Kidney (tissue), 13 donors: ENCODE measurements at regions not wholly inside any gene's neighbourhood (a gene's known extent, or its start where the extent isn't known, plus 50 kb on each side); places are given as distances from the start of the nearest gene placed in this dataset.

Experiments
- DNase-seq, 5 donors: peaks; one replicate each; pipeline ENCODE4 v3.0.0-alpha.2; 2013 to 2020
- FAIRE-seq: peaks from 2 replicates; lab custom pipeline; 2012; peaks lifted over from hg19 to GRCh38; lab: Jason Lieb, UNC
- H3K27ac ChIP-seq, 2 donors: one replicate each; pipeline ENCODE4 v1.7.0; 2013; ENCODE audit warnings: low read depth in 2 of 2, low read length in 2 of 2, inconsistent platforms in 1 of 2
- H3K27me3 ChIP-seq: one replicate; pipeline ENCODE4 v1.7.1; 2013; ENCODE audit warnings: low read length, inconsistent platforms; ENCODE audit not compliant: control insufficient read depth, insufficient read depth
- H3K36me3 ChIP-seq, 3 donors: one replicate each; pipeline versions ENCODE4 v1.7.0 to v1.7.1; 2013; ENCODE audit warnings: low read length in 3 of 3, control low read depth in 1 of 3, inconsistent platforms in 1 of 3; ENCODE audit not compliant: insufficient read depth in 3 of 3, control insufficient read depth in 2 of 3
- H3K4me1 ChIP-seq, 3 donors: one replicate each; pipeline versions ENCODE4 v1.7.0 to v1.7.1; 2013; ENCODE audit warnings: low read length in 3 of 3, inconsistent platforms in 1 of 3, low read depth in 1 of 3; ENCODE audit not compliant: control insufficient read depth in 2 of 3, insufficient read depth in 2 of 3
- H3K4me3 ChIP-seq, 3 donors: one replicate each; pipeline versions ENCODE4 v1.7.0 to v1.8.1; 2013; ENCODE audit warnings: low read length in 3 of 3, control low read depth in 1 of 3, inconsistent platforms in 1 of 3
- H3K9ac ChIP-seq, 3 donors: one replicate each; pipeline versions ENCODE4 v1.7.0 to v1.7.1; 2013; ENCODE audit warnings: low read length in 3 of 3, control low read depth in 1 of 3, inconsistent platforms in 1 of 3
- H3K9me3 ChIP-seq, 3 donors: one replicate each; pipeline versions ENCODE4 v1.7.0 to v1.7.1; 2013; ENCODE audit warnings: low read length in 3 of 3, control low read depth in 1 of 3, inconsistent platforms in 1 of 3; ENCODE audit not compliant: control insufficient read depth in 2 of 3, insufficient read depth in 1 of 3
- intact Hi-C: fragments of 100-400 bp; cut with DNase I; formaldehyde crosslinking; loops from one replicate; pipeline ENCODE4 v1.11.1; 2022
- TF ChIP-seq, protein P1 (sequence below): IDR thresholded peaks from 3 replicates; pipeline ENCODE4 v1.5.1; 2012; ENCODE audit warnings: mild to moderate bottlenecking, moderate library complexity, borderline replicate concordance; ENCODE audit not compliant: insufficient read depth; ENCODE audit errors: extremely low read depth
- donor health status: control.
- donor health status: control.
- donor health status: control.
- donor health status: control.
- donor health status: control.
- donor health status: DM: yes; HTN: yes; CAD: no.
- donor health status: Normal renal cell carcinoma (clear cell type).

DNA sequence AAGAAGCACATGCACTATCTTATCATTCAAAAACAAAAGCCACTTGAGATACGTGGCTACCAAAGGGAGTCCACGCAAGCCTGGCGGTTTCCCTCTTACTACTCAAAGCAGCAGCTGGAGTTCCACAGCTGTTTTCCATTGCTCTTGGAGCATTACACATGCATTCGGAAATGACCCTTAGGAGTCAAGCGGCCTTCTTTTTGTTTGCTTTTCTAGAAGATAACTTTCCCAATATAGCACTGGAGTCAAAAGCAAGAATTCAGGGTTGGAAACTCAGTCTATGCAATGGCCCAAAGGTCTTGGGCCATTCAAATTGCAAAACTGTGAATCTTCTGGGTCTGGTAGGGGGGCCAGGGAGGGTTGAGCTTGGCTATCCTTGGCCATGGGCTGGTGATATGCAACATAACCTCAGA is 97.8 kb upstream of the MAF start:
- Histone ChIP-seq H3K4me1 (no peaks in the 10 kb centered on the region), H3K27me3 (no peaks in the 10 kb centered on the region), H3K27ac (no peak overlapping the region), H3K9ac (no peak overlapping the region), H3K9me3 (peaks cover 0 to 3% (median 2%) of the 10 kb centered on the region in 3 donors), H3K36me3 (no peaks in the 10 kb centered on the region), H3K4me3 (no peak overlapping the region)
- intact Hi-C loops = no loop called here
- FAIRE-seq (no peak), DNase-seq (peak in 4 of 5 donors; percentile 29 to 91 (median 72))
- TF ChIP-seq, protein P1, sequence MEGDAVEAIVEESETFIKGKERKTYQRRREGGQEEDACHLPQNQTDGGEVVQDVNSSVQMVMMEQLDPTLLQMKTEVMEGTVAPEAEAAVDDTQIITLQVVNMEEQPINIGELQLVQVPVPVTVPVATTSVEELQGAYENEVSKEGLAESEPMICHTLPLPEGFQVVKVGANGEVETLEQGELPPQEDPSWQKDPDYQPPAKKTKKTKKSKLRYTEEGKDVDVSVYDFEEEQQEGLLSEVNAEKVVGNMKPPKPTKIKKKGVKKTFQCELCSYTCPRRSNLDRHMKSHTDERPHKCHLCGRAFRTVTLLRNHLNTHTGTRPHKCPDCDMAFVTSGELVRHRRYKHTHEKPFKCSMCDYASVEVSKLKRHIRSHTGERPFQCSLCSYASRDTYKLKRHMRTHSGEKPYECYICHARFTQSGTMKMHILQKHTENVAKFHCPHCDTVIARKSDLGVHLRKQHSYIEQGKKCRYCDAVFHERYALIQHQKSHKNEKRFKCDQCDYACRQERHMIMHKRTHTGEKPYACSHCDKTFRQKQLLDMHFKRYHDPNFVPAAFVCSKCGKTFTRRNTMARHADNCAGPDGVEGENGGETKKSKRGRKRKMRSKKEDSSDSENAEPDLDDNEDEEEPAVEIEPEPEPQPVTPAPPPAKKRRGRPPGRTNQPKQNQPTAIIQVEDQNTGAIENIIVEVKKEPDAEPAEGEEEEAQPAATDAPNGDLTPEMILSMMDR = no peak

DNA sequence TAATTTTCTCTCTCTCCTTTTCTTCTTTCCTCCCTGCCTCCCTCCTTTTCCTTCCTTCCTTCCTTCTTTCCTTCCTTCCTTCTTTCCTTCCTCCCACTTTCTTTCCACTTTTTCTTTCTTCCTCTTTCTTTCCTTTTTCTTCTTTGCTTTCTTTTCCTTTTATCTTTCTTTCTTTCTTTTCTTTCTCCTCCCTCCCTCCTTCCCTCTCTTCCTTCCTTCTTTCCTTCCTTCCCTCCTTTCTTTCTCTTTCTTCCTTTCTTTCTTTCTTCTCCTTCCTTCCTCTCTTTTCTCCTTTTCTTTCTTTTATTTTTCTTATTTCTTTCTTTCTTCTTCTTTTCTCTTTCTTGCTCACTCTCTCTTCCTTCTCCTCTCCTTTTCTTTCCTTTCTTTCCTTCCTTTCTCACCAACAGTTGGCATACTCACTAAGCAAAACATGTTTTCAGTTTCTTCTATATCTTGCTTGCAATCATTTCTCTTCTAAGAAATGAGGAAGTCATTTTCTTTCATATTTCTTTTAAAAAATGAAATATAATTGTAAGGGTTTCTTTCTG is 97.1 kb upstream of the MAF start:
- TF ChIP-seq, protein P1 = no peak
- no peak for DNase-seq
- Histone ChIP-seq H3K9me3 (peaks cover 0 to 6% (median 2%) of the 10 kb centered on the region in 3 donors), H3K4me3 (no peak overlapping the region), H3K27ac (no peak overlapping the region), H3K4me1 (no peaks in the 10 kb centered on the region), H3K36me3 (no peaks in the 10 kb centered on the region), H3K9ac (no peak overlapping the region), H3K27me3 (no peaks in the 10 kb centered on the region)
- no peak for FAIRE-seq
- intact Hi-C loops = no loop called here

DNA sequence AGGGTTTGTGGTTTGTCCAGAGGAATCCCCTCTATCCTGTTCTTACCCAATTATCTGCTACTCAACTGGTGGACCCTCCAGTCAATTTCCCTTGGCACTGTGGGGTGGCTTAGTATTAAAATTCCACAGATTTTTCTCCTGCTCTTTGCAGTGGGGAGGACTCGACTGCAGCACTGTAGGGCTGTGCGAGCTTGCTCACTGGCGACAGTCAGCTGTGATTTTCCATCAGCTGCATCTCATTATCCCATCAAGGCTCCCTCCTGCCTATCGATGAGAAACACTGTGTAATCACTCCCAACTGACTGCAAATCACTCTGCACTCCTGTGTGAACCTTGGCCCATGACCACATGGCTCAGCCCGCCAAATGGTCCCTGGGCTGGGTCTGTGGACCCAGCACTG is 90.5 kb upstream of the MAF start:
- intact Hi-C loops = no loop called here
- H3K4me3 ChIP-seq = no peak overlapping the region
- H3K9me3 ChIP-seq = peaks cover 0 to 6% (median 2%) of the 10 kb centered on the region in 3 donors
- H3K27me3 ChIP-seq = no peaks in the 10 kb centered on the region
- DNase-seq (no peak), FAIRE-seq (no peak)
- H3K9ac ChIP-seq = no peak overlapping the region
- H3K4me1 ChIP-seq = no peaks in the 10 kb centered on the region
- no peak overlapping the region for H3K27ac ChIP-seq
- TF ChIP-seq, protein P1 = no peak
- no peaks in the 10 kb centered on the region for H3K36me3 ChIP-seq

DNA sequence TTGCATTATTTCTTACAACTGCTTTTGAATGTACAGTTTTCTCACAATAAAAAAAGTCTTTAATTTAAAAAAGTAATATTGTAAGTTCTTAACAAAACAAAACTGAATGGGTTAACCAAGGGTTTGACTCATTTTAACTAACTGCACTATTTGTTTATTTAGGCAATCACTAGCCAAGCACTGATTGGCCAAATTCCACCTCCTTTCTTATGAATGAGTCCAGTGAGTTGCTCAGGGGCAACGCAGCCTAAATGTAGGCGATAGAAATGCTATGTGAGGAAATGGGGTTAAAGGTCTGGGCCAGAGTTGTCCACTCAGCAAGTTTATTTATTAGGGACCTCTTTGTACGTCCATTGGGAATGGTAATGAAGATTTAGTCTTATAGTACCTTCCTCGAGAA is 89.6 kb upstream of the MAF start:
- Histone ChIP-seq H3K27ac (no peak overlapping the region), H3K36me3 (no peaks in the 10 kb centered on the region), H3K4me1 (no peaks in the 10 kb centered on the region), H3K27me3 (no peaks in the 10 kb centered on the region), H3K9me3 (peaks cover 0 to 6% (median 2%) of the 10 kb centered on the region in 3 donors), H3K4me3 (no peak overlapping the region), H3K9ac (no peak overlapping the region)
- intact Hi-C loops = no loop called here
- no peak for DNase-seq
- FAIRE-seq = no peak
- TF ChIP-seq, protein P1 = no peak
